ENCODE measurements at regions not wholly inside any gene's neighbourhood (a gene's known extent, or its start where the extent isn't known, plus 50 kb on each side); places are given as distances from the start of the nearest gene placed in this dataset.

DNA sequence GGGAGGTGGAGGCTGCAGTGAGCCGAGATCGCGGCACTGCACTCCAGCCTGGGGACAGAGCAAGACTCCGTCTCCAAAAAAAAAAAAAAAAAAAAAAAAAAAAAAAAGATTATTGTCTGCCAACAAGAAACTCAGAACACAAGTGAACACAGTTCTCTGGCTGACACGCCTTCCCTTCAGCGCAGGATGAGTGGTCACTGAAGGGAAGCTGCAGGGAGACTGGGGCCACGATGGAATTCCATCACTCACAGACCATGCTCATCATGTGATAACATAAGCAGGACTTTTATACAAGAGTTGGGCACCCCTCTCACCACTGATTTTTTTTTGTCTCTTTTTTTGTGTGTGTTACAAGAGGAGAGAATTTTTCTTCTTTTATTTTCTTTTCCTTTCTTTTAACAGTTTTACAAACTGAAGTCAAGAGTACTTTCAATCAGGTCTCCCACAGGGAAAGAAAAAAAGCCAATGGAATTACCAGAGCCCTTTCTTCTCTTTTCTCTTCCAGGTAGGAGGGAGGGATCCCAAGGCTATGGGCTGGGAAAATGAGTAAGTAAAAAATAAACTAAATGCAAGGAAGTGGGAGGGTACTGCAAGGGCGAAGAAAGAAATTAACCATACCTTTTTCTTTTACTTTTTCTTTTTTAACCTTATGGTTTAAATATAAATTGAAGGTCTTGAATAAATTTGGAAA is 435.6 kb downstream of the GPM6A start:
- Histone ChIP-seq H3K36me3 (no peaks in the 10 kb centered on the region), H3K27ac (no peak overlapping the region), H3K27me3 (no peaks in the 10 kb centered on the region), H3K4me1 (peaks cover 0 to 12% (median 0%) of the 10 kb centered on the region in 4 donors), H3K9me3 (no peaks in the 10 kb centered on the region), H3K4me3 (no peak overlapping the region)
- no peak for TF ChIP-seq CTCF (IDR thresholded peaks at IDR 0.05)
- no peak for DNase-seq
- intact Hi-C loops (cut with DNase I; ENCODE audit: low total_unique reads): no loop called here

DNA sequence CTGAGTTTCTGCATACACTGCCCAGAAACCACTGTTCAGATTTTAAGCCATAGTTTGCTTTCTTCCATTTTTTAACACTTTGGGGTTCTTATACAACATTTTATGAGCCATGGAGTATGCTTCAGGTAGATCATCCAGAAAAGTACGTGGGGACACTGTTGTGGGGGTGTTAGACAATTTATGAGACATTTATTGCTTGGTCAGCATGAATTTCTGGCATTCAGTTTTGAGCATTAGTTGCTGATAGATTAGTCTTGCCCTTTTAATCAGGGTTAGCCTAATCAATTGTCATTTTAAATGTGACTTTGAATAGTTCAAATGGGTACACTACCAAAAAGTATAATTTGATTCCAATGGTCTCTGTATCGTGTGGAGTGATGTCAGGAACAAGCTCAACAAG is 434.9 kb downstream of the GPM6A start:
- no peaks in the 10 kb centered on the region for H3K36me3 ChIP-seq
- intact Hi-C loops (cut with DNase I; ENCODE audit: low total_unique reads): no loop called here
- no peak for TF ChIP-seq CTCF (IDR thresholded peaks at IDR 0.05)

GRCh38 chr4:175378372-175378771 is 433.7 kb downstream of the GPM6A start:
- no peak overlapping the region for H3K27ac ChIP-seq

More for the DNA sequence above, 434.9 kb downstream of the GPM6A start:
- no peaks in the 10 kb centered on the region for H3K27me3 ChIP-seq
- H3K27ac ChIP-seq: no peak overlapping the region
- no peak for DNase-seq
- H3K4me1 ChIP-seq: peaks cover 0 to 12% (median 0%) of the 10 kb centered on the region in 4 donors
- H3K9me3 ChIP-seq: no peaks in the 10 kb centered on the region
- H3K4me3 ChIP-seq: no peak overlapping the region

GRCh38 chr4:175380841-175381240 is 431.2 kb downstream of the GPM6A start:
- H3K27ac ChIP-seq: no peak overlapping the region
- no peaks in the 10 kb centered on the region for H3K27me3 ChIP-seq
- no peak for DNase-seq
- no peaks in the 10 kb centered on the region for H3K4me1 ChIP-seq
- no peaks in the 10 kb centered on the region for H3K9me3 ChIP-seq
- TF ChIP-seq CTCF (IDR thresholded peaks at IDR 0.05): no peak
- no peaks in the 10 kb centered on the region for H3K36me3 ChIP-seq
- intact Hi-C loops (cut with DNase I; ENCODE audit: low total_unique reads): no loop called here
- H3K4me3 ChIP-seq: no peak overlapping the region

More at GRCh38 chr4:175378372-175378771, 433.7 kb downstream of the GPM6A start:
- Histone ChIP-seq H3K4me1 (peaks cover 0 to 5% (median 0%) of the 10 kb centered on the region in 4 donors), H3K36me3 (no peaks in the 10 kb centered on the region), H3K4me3 (no peak overlapping the region), H3K9me3 (no peaks in the 10 kb centered on the region), H3K27me3 (no peaks in the 10 kb centered on the region)
- no peak for DNase-seq
- TF ChIP-seq CTCF (IDR thresholded peaks at IDR 0.05): no peak
- intact Hi-C loops (cut with DNase I; ENCODE audit: low total_unique reads): no loop called here

GRCh38 chr4:175385797-175386196 is 426.3 kb downstream of the GPM6A start:
- Histone ChIP-seq H3K36me3 (no peaks in the 10 kb centered on the region), H3K4me3 (no peak overlapping the region), H3K9me3 (no peaks in the 10 kb centered on the region), H3K27ac (no peak overlapping the region), H3K4me1 (no peaks in the 10 kb centered on the region), H3K27me3 (no peaks in the 10 kb centered on the region)
- no peak for TF ChIP-seq CTCF (IDR thresholded peaks at IDR 0.05)
- no peak for DNase-seq
- intact Hi-C loops (cut with DNase I; ENCODE audit: low total_unique reads): no loop called here
